SKM-1 (cell line): ENCODE measurements at regions not wholly inside any gene's neighbourhood (a gene's known extent, or its start where the extent isn't known, plus 50 kb on each side); places are given as distances from the start of the nearest gene placed in this dataset.

ENCODE experiments used
- DNase-seq: peaks from one replicate; lab custom pipeline; 2025; ENCODE audit not compliant: unreplicated experiment; lab: John Stamatoyannopoulos, UW

DNA sequence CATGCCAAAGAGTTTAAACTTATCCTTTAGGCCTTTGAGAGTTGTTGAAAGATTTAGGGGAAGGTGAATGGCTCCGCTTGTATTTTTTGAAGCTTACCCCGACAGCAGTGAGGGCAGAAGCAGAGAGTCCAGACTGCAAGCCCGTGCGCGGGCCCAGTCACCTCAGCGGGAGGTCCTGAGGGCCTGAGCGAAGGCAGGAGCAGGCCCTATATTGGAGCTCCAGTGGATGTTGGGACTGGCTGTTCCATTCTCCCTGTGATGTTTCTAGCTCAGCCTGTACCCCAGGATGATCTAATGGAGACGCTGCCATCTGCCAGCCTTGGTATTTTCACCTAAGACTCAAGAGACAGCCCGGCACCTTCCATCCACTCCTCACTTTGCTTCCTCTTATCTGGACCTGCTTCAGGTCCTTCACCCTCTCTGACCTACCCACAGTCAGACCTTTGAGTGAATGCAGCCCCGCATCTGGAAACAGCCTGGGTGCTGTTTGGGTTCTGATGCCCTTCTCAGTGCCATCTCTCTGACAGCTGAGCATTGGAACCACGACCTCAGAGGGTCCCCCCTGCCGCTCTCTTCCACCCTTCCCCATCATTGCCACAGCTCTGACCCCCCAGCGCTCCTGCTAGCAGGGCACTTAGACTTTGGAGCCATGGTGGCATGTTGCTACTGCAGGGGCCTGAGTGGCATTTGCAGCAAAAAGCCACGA is 628.2 kb upstream of the CADM1 start:
- DNase-seq, result no peak

- DNase-seq, result no peak
Measured at GRCh38 chr11:116130122-116130521, 625.9 kb upstream of the CADM1 start.

DNA sequence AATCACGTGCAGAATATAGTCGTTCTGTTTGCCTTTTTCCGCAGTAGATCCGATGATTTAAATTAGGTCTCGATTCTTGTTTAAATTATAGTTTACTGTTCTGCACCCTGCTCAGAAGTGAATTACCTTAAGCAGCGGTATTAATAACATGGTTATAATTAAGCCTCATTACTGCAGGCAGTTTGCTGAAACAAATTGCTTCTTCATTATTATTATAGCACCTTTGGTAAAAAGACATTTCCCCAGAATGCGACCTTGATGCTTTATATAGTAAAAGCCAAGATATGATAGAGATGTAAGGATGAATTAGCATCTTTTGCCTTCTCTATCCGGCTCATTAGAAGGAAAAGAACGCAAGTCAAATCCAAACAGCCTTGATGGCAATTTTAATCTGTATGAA is 625.2 kb upstream of the CADM1 start:
- DNase-seq, result no peak

GRCh38 chr11:116126562-116126961 is 622.3 kb upstream of the CADM1 start:
- no peak for DNase-seq

DNA sequence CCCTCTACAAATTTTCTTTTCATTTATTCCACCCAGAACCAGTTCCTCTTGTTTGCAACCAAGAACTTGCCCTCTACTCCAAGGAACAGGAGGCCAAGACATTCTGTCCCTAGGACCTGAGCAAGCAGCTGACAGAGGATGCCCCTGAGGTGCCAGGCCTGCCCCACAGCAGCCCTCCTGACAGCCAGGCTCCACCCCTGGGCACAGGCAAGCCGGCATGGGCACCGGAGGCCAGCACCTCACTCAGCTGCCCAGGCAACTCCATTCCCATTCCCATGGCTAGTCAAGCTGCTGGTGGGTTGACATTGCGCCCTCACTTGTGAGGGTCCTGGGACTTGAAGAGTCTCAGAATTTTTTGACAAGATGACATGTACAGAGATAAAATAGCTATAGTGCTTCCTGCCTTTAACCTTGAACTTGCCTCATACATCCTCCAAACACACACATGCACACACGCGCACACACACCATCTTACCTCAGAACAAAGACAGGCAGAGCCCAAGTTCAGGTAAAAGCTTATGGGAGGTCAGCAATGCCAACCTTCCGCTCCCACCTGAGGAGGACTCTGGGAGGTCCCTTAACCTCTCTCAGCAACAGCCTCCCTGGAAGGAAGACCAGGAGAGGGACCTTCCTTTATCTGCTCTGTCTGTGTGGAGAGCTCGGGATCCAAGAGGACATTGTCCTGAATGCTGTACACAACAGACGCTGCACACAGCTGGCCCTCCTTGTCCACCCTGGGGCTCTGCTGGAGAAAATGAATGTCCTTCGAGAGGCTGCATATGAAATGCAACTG is 620.9 kb upstream of the CADM1 start:
- no peak for DNase-seq

DNA sequence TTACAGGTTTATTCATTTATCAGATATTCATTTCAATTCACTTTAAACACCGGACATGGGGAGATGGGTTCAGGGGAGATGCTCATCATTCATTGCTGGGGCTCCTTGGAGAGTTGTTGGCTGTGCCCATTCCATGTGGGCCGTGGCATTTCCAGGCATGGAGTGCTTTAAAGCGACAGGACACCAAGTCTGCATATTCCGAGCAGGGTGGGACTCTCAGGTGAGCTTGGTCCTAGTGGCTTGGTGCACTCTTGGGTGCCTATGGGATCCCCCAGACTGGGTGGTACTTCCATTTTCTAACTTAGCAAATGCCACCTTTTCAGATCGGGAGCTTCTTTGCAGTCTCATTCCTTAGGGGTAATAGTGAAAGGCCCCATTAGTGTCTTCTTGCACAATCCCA is 619.5 kb upstream of the CADM1 start:
- no peak for DNase-seq

- no peak for DNase-seq
Measured at GRCh38 chr11:116122697-116123472, 618.7 kb upstream of the CADM1 start.

DNA sequence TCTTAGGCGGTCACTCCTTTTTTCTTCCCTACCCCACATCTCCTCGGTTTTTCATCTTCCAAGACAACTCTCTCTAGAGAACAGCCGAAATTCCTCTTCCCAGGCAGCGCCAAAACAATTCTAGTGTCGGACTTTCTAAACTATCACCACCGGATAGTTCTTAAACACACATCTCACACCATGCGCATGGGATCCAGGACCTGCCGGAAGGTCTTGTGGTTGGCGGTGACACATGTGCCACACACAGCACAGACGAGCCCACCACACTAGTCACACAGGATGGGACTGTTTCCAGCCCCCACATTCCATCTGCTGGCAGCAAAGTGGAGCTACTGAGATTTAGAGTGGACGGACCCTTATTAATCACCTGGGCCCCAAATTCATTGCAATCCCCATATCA is 614.9 kb upstream of the CADM1 start:
- DNase-seq, result no peak

DNA sequence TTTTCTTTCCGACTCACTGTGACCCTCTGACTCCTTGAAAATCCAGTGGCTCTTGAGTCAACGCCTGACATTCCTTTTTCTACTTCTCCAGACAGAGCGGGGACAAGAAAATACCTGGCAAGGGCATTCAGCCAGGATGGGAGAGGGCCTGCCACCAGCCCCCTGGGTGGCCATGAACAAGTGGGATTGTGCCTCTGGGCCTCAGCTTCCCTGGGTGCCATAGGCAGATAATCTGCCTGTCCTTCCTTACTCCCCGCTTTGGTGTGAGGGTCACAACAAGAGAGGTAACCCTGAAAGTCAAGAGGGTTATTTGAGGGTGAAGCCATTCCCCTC is 613.9 kb upstream of the CADM1 start:
- DNase-seq, result no peak

DNA sequence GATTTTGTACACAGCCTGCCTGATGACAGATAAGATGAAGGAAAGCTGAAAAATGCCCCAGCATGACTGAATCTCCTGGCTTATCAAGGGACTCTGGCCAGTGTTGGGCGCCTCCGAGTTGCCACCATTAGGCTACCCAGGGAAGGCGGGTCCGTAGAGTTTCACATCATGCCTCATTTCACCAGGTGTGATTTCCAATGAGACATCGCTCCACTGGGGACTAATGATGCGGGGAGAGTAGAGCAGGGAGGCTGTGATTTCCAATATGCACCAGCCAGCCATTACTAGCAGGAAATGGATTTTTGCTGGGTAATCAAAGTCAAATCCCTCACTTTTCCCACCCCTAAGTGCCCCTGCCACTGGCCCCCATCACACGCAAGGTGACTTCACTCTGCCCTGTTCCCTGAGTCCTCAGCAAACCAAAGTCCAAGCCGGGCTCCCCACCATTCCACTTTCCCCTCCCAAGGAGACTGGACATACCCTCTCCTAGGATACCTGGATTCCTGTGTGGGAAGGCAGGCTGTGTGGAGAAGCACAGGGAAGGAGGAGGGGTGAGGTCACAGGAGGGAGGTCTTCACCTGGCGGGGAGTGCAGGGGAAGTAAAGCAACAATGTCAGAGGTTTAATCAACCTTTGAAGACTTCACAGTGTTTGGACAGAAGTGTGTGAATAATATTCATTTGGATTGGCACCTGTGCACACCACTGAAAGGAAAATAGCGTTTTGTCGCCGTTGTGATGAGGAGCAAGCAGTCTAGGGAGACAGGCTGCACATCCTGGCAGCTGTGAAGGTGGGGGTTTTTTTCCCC is 613.3 kb upstream of the CADM1 start:
- DNase-seq, result no peak

DNA sequence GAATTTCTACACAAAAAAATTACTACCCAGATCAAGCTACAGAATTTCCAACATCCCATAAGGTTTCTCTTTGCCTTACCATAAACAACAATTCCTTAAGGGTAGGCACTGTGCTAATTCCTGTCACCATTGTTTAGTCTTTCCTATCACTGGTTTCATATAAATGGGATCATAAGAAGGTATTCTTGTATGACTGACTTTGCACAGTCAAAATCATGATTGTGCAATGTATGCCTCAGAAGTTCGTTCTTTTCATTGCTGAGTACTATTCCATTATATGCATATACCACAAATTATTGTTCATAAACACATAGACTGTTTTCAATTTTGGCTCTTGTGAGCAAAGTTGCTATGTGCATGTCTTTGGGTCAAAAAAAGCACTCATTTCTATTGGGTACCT is 611.6 kb upstream of the CADM1 start:
- no peak for DNase-seq

GRCh38 chr11:116114198-116114651 is 610.0 kb upstream of the CADM1 start:
- no peak for DNase-seq

DNA sequence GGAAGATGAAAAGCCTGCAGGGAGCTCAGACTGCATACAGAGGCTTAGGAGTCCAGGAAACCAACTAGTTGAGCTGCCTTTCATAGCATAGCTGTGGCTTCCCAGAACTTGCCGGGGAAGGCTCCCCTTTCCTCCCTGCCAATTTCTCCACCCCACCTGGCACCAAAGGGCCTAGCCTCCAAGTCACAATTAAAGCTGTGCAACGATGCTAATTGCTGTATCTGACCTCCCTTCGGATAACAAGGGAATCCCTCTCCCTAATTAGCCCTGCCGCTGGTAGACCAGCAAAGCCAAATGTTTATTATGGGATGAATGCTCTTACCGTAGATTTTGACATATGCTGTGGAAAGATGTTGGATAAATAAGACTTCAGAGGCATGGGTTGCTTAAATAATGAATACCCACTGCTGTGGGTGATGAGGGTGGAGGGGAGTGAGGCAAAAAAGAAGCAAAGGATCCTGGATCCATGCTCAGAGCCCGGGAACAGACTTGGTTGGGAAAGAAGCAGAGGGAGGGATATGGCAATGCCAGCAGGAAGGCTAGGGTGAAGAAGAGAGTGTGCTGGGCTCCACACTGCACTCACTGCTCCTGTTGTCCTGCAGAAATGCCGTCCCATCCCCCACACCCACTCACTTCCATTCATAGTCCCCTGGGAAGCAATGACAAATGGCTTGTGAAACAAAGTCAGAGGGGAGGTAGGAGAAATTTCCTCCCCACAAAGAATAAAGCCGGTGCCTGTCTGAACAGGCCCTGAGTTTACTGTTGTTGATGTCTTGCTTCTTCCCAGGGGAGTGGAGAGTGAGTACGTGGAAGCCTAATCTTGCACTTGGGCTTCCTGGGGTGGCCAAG is 608.1 kb upstream of the CADM1 start:
- DNase-seq, result no peak

GRCh38 chr11:116111546-116111945 is 607.3 kb upstream of the CADM1 start:
- DNase-seq, result no peak

DNA sequence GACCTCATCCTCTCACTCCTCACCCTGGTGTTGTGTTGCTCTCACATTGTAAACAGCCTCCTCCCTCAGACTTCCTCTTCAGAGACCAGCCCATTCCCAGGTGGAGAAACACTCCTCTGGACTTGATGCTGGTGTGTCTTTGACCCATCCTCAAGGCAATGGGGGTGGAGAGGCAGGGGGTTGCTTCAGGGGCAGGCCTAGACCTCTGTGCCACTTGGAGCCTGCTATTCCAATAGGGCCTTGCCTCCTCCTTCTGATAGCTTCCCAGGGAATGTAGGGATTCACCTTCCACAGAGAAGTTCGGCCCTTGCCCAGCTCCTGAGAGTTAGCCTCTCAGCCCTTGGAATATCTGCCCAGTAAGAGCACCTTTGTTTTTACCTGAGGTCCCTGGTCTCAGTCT is 606.6 kb upstream of the CADM1 start:
- DNase-seq, result no peak

GRCh38 chr11:116110356-116110755 is 606.1 kb upstream of the CADM1 start:
- no peak for DNase-seq

GRCh38 chr11:116109228-116109627 is 605.0 kb upstream of the CADM1 start:
- no peak for DNase-seq

GRCh38 chr11:116108161-116108560 is 603.9 kb upstream of the CADM1 start:
- no peak for DNase-seq

GRCh38 chr11:116107229-116107628 is 603.0 kb upstream of the CADM1 start:
- no peak for DNase-seq

DNA sequence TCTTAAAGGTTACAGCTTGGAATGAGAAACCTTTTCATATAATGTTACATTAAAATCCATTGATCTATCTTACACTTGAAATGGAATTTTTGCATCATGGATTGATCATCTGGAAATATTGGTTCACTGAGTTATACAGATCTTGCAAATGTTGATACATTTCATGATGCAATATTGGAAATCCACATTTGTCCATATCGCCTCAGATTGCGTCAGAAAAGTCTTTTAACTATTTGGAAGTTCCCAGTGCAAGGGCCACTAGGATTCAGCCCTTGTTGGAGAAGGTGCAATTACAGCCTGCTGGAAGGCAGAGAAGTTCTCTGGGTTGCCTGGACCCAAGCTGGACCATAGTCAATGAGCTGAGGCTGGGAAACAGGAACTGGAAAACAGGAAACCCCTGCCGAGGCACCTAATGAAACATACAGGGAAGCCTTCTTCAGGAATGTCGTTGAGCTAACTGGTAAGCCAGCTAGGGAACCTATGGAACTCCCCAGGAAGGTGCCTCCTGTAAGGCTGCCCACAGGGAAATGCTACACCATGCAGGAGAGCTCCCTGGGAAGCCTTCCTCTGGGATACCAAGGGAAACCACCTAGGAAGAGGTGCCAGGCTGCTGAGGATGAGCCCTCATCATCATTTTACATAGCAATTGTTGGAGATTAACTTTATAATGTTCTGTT is 600.4 kb upstream of the CADM1 start:
- no peak for DNase-seq
